ENCODE measurements at regions not wholly inside any gene's neighbourhood (a gene's known extent, or its start where the extent isn't known, plus 50 kb on each side); places are given as distances from the start of the nearest gene placed in this dataset. TPM values are rescaled to one million over a fixed set of nuclear protein-coding genes. Genes with fewer than 3 reads are reported as not detected.

GRCh38 chr2:58291726-58292438 lies 50.8 kb upstream of the FANCL start:
- ChIA-PET CTCF (no interaction called here), POLR2A (no interaction called here)
- Mint-ChIP-seq H3K36me3 (ENCODE audit: low read depth) (no peaks in the 10 kb centered on the region), H3K27ac (no peak overlapping the region), H3K27me3 (ENCODE audit: low read depth) (peaks cover 5% of the 10 kb centered on the region), H3K4me1 (ENCODE audit: low read depth) (no peaks in the 10 kb centered on the region), H3K9me3 (ENCODE audit: insufficient read depth) (no peaks in the 10 kb centered on the region), H3K4me3 (no peak overlapping the region)
- no peak for ATAC-seq
- no peak for DNase-seq

Small RNA genes lying in the stretch of these regions (microRNA-seq; reads per million reads assigned to microRNA genes)
- not detected for gene MIR4432

Data from activated CD8-positive, alpha-beta T cell treated with anti-CD3 and anti-CD28 coated beads, Interleukin-2, amount 10 ng/mL, durations not matched to agents 7 days and 5 days (primary cell).